Body of pancreas (tissue), 4 donors: ENCODE measurements at regions not wholly inside any gene's neighbourhood (a gene's known extent, or its start where the extent isn't known, plus 50 kb on each side); places are given as distances from the start of the nearest gene placed in this dataset.
A peak's percentile ranks its signal among the peaks of the same experiment; 100 is the strongest.
"Not testable (repeated sequence)": the region's sequence is repeated elsewhere in the genome, so short reads cannot be mapped to it uniquely, and the experiment has no call there.

Experiments used
- ATAC-seq: fragments of 150-250 bp; one replicate; pipeline ENCODE4 v1.9.1; 2016
- DNase-seq, 4 donors: peaks; one replicate each; pipeline ENCODE4 v3.0.0-alpha.2; 2019
- H3K27ac ChIP-seq, 4 donors: fragments of 200-600 bp; sonication (generic); 1 replicate in 3 of 4; 2 replicates in 1 of 4; pipeline versions ENCODE4 v1.5.1 to v1.6.1; 2016 to 2019; ENCODE audit warnings: mild to moderate bottlenecking in 1 of 4, mixed read lengths in 1 of 4, moderate library complexity in 1 of 4
- H3K27me3 ChIP-seq, 2 donors: fragments of 200-600 bp; sonication (generic); one replicate each; pipeline ENCODE4 v1.6.0; 2016; ENCODE audit warnings: mild to moderate bottlenecking in 1 of 2
- H3K36me3 ChIP-seq, 2 donors: fragments of 200-600 bp; sonication (generic); replicated peaks in 1 of 2; 2 replicates each; pipeline ENCODE4 v1.5.1; 2016; ENCODE audit warnings: low read depth in 2 of 2; ENCODE audit not compliant: insufficient read depth in 1 of 2
- H3K4me1 ChIP-seq: fragments of 200-600 bp; sonication (generic); one replicate; pipeline ENCODE4 v1.6.0; 2016
- H3K4me3 ChIP-seq, 2 donors: fragments of 200-600 bp; sonication (generic); 1 replicate in 1 of 2; 2 replicates in 1 of 2; pipeline ENCODE4 v1.5.1; 2016 to 2019
- H3K9me3 ChIP-seq, 3 donors: fragments of 200-600 bp; sonication (generic); 1 replicate in 2 of 3; 2 replicates in 1 of 3; pipeline ENCODE4 v1.5.1; 2016
- POLR2A ChIP-seq, 3 donors: fragments of 450-650 bp; IDR thresholded peaks; one replicate each; pipeline ENCODE4 v1.6.1; 2016; ENCODE audit warnings: antibody characterized with exemption in 3 of 3, mild to moderate bottlenecking in 2 of 3
- WGBS, 2 donors: methylation state at CpG; one replicate each; pipeline ENCODE4 v1.1.5; 2017; 5-methylcytosine and 5-hydroxymethylcytosine counted together
- intact Hi-C: fragments of 100-400 bp; cut with DNase I; formaldehyde crosslinking; loops from one replicate; pipeline ENCODE4 v1.15.1; 2023
- TF ChIP-seq, protein P1 (sequence below), 7 experiments: fragments of 450-650 bp in 4 of 7; fragments of 200-600 bp in 3 of 7; sonication (generic) in 3 of 7; IDR thresholded peaks; one replicate each; pipeline ENCODE4 v1.5.1; 2016 to 2019; ENCODE audit warnings: antibody characterized with exemption in 7 of 7

DNA sequence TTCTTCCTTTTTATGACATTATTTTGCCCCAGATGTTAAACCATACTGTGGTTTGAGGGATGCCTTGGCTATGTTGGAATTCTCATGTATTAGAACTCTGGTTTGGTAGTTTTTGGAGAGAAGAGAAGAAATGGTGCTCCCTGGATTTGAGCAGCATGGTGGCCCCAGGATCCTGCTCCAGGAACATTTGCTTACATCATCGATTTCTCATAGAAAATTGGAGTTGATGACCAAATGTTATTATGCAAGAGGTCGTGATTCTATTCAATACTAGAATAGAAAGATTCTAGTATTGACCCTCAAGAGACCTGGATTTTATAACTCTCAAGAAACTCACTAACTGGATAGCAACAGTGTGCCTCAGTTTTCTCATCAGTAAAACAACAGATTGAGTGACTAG, 77.5 kb upstream of the GNAQ start:
- ATAC-seq, result no peak
- no peak for DNase-seq
- no peak for TF ChIP-seq POLR2A (IDR thresholded peaks at IDR 0.05)
- TF ChIP-seq, protein P1, sequence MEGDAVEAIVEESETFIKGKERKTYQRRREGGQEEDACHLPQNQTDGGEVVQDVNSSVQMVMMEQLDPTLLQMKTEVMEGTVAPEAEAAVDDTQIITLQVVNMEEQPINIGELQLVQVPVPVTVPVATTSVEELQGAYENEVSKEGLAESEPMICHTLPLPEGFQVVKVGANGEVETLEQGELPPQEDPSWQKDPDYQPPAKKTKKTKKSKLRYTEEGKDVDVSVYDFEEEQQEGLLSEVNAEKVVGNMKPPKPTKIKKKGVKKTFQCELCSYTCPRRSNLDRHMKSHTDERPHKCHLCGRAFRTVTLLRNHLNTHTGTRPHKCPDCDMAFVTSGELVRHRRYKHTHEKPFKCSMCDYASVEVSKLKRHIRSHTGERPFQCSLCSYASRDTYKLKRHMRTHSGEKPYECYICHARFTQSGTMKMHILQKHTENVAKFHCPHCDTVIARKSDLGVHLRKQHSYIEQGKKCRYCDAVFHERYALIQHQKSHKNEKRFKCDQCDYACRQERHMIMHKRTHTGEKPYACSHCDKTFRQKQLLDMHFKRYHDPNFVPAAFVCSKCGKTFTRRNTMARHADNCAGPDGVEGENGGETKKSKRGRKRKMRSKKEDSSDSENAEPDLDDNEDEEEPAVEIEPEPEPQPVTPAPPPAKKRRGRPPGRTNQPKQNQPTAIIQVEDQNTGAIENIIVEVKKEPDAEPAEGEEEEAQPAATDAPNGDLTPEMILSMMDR (IDR thresholded peaks at IDR 0.05), result no peak
- no peak overlapping the region for H3K27ac ChIP-seq
- no peaks in the 10 kb centered on the region for H3K4me1 ChIP-seq
- WGBS, 2 donors, result 65 to 73% methylated on average over 2 of the region's 2 CpGs
- H3K36me3 ChIP-seq, result no peaks in the 10 kb centered on the region
- H3K9me3 ChIP-seq, result no peaks in the 10 kb centered on the region
- H3K27me3 ChIP-seq, result no peaks in the 10 kb centered on the region
- intact Hi-C loops, result no loop called here
- no peak overlapping the region for H3K4me3 ChIP-seq

DNA sequence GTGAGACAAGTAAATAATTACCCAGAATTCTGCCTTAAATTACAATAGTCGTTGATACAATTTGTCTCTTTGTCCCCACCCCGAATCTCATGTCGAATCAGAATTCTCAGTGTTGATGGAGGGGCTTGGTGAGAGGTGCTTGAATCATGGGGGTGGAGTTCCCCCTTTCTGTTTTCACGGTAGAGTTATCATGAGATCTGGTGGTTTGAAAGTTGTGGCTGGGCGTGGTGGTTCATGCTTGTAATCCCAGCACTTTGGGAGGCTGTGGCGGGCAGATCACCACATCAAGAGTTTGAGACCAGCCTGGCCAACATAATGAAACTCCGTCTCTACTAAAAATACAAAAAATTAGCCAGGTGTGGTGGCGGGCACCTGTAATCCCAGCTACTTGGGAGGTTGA, 75.0 kb upstream of the GNAQ start:
- H3K36me3 ChIP-seq, intact Hi-C loops, ATAC-seq, H3K27me3 ChIP-seq, H3K4me1 ChIP-seq, H3K4me3 ChIP-seq, H3K27ac ChIP-seq, DNase-seq, H3K9me3 ChIP-seq: not testable (repeated sequence)
- 78 to 85% methylated on average over 8 of the region's 8 CpGs for WGBS, 2 donors

DNA sequence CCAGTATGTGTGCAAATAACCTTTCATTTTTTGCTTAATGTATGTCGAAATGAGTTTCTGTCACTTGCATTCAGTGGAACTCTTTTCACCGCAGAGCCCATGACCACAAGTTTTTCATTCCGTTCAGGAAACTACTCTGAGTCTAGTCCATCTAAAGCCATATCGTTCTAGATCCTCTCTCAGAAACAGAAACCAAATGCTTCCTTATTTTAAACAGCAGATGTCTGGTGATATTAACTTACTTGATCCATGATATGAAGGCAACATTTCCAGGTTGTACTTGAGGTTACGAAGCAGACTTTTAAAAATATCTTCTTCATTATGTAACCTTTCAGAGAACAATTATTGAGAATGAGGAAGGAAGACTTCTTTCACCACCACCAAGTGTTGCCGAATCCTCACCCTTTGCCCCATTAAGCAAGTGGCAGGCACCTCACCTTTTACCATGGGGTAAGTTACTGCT, 72.4 kb upstream of the GNAQ start:
- no peaks in the 10 kb centered on the region for H3K27me3 ChIP-seq
- ATAC-seq (no peak), DNase-seq (peak in 1 of 4 donors; percentile 26)
- peak overlapping the region in 1 of 4 donors; percentile 28 for H3K27ac ChIP-seq
- no peaks in the 10 kb centered on the region for H3K36me3 ChIP-seq
- H3K9me3 ChIP-seq, result no peaks in the 10 kb centered on the region
- intact Hi-C loops, result no loop called here
- TF ChIP-seq POLR2A (IDR thresholded peaks at IDR 0.05), result no peak
- TF ChIP-seq, protein P1 (IDR thresholded peaks at IDR 0.05), result no peak
- WGBS, 2 donors, result 56 to 78% methylated on average over 6 of the region's 6 CpGs
- no peak overlapping the region for H3K4me3 ChIP-seq
- H3K4me1 ChIP-seq, result no peaks in the 10 kb centered on the region

DNA sequence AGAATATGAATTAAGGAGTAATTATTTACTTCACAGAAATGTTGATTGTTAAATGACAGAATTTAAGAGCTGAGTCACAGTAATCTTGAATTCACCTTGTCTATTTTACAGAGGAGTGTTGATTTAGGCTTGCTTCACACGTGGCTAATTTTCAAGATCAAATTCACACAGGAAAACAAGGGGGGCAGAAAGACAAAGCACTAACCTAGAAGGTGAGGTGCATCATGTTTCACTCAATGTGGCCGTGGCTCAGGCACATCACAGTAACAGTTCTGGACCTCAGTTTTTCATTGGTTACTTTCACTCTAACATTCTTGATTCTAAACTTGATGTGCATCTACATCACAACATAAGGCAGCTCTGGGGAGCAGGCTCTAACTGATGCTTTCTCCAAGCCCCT, 69.6 kb upstream of the GNAQ start:
- Histone ChIP-seq H3K27ac (no peak overlapping the region), H3K4me3 (no peak overlapping the region), H3K36me3 (no peaks in the 10 kb centered on the region)

DNA sequence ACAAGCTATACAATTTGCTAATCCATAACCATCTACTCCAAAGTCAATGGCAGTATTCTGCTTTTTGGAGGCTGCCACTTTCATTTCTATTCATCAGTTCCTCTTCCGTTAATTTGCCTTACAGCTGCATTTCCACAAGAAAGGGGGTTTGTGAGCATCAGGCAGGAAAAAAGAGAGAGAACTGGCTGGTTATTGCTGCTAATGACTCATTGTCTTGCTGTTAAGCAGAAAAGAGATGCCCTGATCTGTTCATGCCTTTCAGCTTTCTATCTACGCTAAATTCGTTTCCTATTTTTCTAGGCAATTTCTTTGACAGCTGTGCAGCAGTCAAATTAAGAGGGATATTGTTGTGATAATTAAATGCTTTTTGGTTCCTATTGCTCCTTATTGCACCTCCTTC, 65.9 kb upstream of the GNAQ start:
- intact Hi-C loops, result no loop called here
- H3K27ac ChIP-seq, result no peak overlapping the region
- no peak for ATAC-seq

More for the DNA sequence above, 69.6 kb upstream of the GNAQ start:
- no peak for TF ChIP-seq POLR2A (IDR thresholded peaks at IDR 0.05)
- TF ChIP-seq, protein P1 (IDR thresholded peaks at IDR 0.05), result no peak
- Histone ChIP-seq H3K4me1 (no peaks in the 10 kb centered on the region), H3K27me3 (no peaks in the 10 kb centered on the region), H3K9me3 (no peaks in the 10 kb centered on the region)
- 36 to 43% methylated on average over 2 of the region's 2 CpGs for WGBS, 2 donors
- DNase-seq (no peak), ATAC-seq (no peak)
- intact Hi-C loops, result no loop called here

More for the DNA sequence above, 65.9 kb upstream of the GNAQ start:
- no peaks in the 10 kb centered on the region for H3K27me3 ChIP-seq
- DNase-seq, result peak in 1 of 4 donors; percentile 8
- no peaks in the 10 kb centered on the region for H3K9me3 ChIP-seq
- TF ChIP-seq, protein P1 (IDR thresholded peaks at IDR 0.05), result no peak
- no peak for TF ChIP-seq POLR2A (IDR thresholded peaks at IDR 0.05)
- WGBS, 2 donors, result 58 to 67% methylated on average over 3 of the region's 3 CpGs
- H3K4me3 ChIP-seq, result no peak overlapping the region
- no peaks in the 10 kb centered on the region for H3K4me1 ChIP-seq
- no peaks in the 10 kb centered on the region for H3K36me3 ChIP-seq
